Liver (tissue), 8 donors: ENCODE measurements at regions not wholly inside any gene's neighbourhood (a gene's known extent, or its start where the extent isn't known, plus 50 kb on each side); places are given as distances from the start of the nearest gene placed in this dataset.

Source experiments
- DNase-seq: peaks from one replicate; pipeline ENCODE4 v3.0.0-alpha.2; 2017; ENCODE audit warnings: low spot score
- H3K27ac ChIP-seq, 2 donors: one replicate each; pipeline ENCODE4 v1.7.0; 2013; ENCODE audit warnings: inconsistent platforms in 2 of 2, low read length in 2 of 2, control low read depth in 1 of 2, low read depth in 1 of 2, mild to moderate bottlenecking in 1 of 2
- H3K27me3 ChIP-seq, 4 donors: one replicate each; pipeline versions ENCODE4 v1.6.1 to v1.7.0; 2013; ENCODE audit warnings: low read length in 3 of 4, inconsistent platforms in 1 of 4, mild to moderate bottlenecking in 1 of 4, moderate library complexity in 1 of 4; ENCODE audit not compliant: control insufficient read depth in 4 of 4, insufficient read depth in 4 of 4
- H3K36me3 ChIP-seq, 4 donors: one replicate each; pipeline versions ENCODE4 v1.6.1 to v1.7.0; 2013; ENCODE audit warnings: low read length in 3 of 4, mild to moderate bottlenecking in 3 of 4, low read depth in 1 of 4, moderate library complexity in 1 of 4; ENCODE audit not compliant: control insufficient read depth in 4 of 4, insufficient read depth in 3 of 4
- H3K4me1 ChIP-seq, 4 donors: one replicate each; pipeline versions ENCODE4 v1.6.1 to v1.7.0; 2013; ENCODE audit warnings: low read length in 3 of 4, mild to moderate bottlenecking in 3 of 4, moderate library complexity in 1 of 4; ENCODE audit not compliant: control insufficient read depth in 4 of 4, insufficient read depth in 4 of 4
- H3K4me3 ChIP-seq, 3 donors: one replicate each; pipeline versions ENCODE4 v1.6.1 to v1.7.0; 2013; ENCODE audit warnings: low read length in 3 of 3, control low read depth in 1 of 3, low read depth in 1 of 3, mild to moderate bottlenecking in 1 of 3
- H3K9ac ChIP-seq, 2 donors: one replicate each; pipeline ENCODE4 v1.7.0; 2013; ENCODE audit warnings: low read length in 2 of 2, mild to moderate bottlenecking in 2 of 2, moderate library complexity in 2 of 2, control low read depth in 1 of 2, low read depth in 1 of 2
- H3K9me3 ChIP-seq, 4 donors: one replicate each; pipeline versions ENCODE4 v1.6.1 to v1.7.0; 2013; ENCODE audit warnings: low read length in 3 of 4; ENCODE audit not compliant: control insufficient read depth in 4 of 4
- EGR1 ChIP-seq, 2 donors: IDR thresholded peaks; 2 replicates each; pipeline ENCODE4 v1.6.1; 2016 to 2018; ENCODE audit warnings: antibody characterized with exemption in 2 of 2, low read depth in 2 of 2
- FOXA1 ChIP-seq: IDR thresholded peaks from 2 replicates; pipeline ENCODE4 v1.6.1; 2016; ENCODE audit warnings: antibody characterized with exemption
- FOXA2 ChIP-seq: IDR thresholded peaks from 2 replicates; pipeline ENCODE4 v1.6.1; 2016; ENCODE audit warnings: antibody characterized with exemption
- GABPA ChIP-seq, 2 donors: IDR thresholded peaks in 1 of 2; conservative IDR thresholded peaks in 1 of 2; 2 replicates each; pipeline ENCODE4 v1.6.1; 2016; ENCODE audit warnings: antibody characterized with exemption in 2 of 2, mild to moderate bottlenecking in 1 of 2, moderate library complexity in 1 of 2
- HNF4A ChIP-seq, 2 donors: conservative IDR thresholded peaks; 2 replicates each; pipeline ENCODE4 v1.6.1; 2016; ENCODE audit warnings: antibody characterized with exemption in 2 of 2, mild to moderate bottlenecking in 2 of 2
- HNF4G ChIP-seq: IDR thresholded peaks from 2 replicates; pipeline ENCODE4 v1.6.1; 2016; ENCODE audit warnings: antibody characterized with exemption
- JUND ChIP-seq, 2 donors: IDR thresholded peaks; 2 replicates each; pipeline ENCODE4 v1.6.1; 2016; ENCODE audit warnings: antibody characterized with exemption in 2 of 2
- NR2F2 ChIP-seq: IDR thresholded peaks from 2 replicates; pipeline ENCODE4 v1.6.1; 2016; ENCODE audit warnings: antibody characterized with exemption
- RAD21 ChIP-seq, 2 donors: IDR thresholded peaks; 2 replicates each; pipeline ENCODE4 v1.6.1; 2016; ENCODE audit warnings: antibody characterized with exemption in 2 of 2, mild to moderate bottlenecking in 2 of 2
- RXRA ChIP-seq, 2 donors: IDR thresholded peaks; 2 replicates each; pipeline ENCODE4 v1.6.1; 2017 to 2018; ENCODE audit warnings: antibody characterized with exemption in 2 of 2, mild to moderate bottlenecking in 1 of 2
- SP1 ChIP-seq: IDR thresholded peaks from 2 replicates; pipeline ENCODE4 v1.6.1; 2018; ENCODE audit warnings: antibody characterized with exemption, mild to moderate bottlenecking
- TAF1 ChIP-seq: conservative IDR thresholded peaks from 2 replicates; pipeline ENCODE4 v1.6.1; 2016; ENCODE audit warnings: antibody characterized with exemption, mild to moderate bottlenecking
- WGBS: extraction: QIAGEN DNeasy Blood & Tissue Kit; methylation state at CpG from one replicate; pipeline ENCODE4 v1.1.7; 2013; 5-methylcytosine and 5-hydroxymethylcytosine counted together
- TF ChIP-seq, protein P1 (sequence below): IDR thresholded peaks from 2 replicates; pipeline ENCODE4 v1.6.1; 2016; ENCODE audit warnings: antibody characterized with exemption
- TF ChIP-seq, protein P2 (sequence below): IDR thresholded peaks from 2 replicates; pipeline ENCODE4 v1.6.1; 2016; ENCODE audit warnings: antibody characterized with exemption, mild to moderate bottlenecking
- TF ChIP-seq, protein P3 (sequence below): fragments of 150-350 bp; IDR thresholded peaks from 2 replicates; pipeline ENCODE4 v1.5.1; 2017; ENCODE audit warnings: improper control_type of control experiment, low read depth, low read length; ENCODE audit not compliant: missing input control
- TF ChIP-seq, protein P4 (sequence below): IDR thresholded peaks from 2 replicates; pipeline ENCODE4 v1.6.1; 2016; ENCODE audit warnings: antibody characterized with exemption
- donor health status: healthy.
- donor health status: healthy.
- donor health status: healthy.
- donor health status: healthy.
- donor health status: healthy.

DNA sequence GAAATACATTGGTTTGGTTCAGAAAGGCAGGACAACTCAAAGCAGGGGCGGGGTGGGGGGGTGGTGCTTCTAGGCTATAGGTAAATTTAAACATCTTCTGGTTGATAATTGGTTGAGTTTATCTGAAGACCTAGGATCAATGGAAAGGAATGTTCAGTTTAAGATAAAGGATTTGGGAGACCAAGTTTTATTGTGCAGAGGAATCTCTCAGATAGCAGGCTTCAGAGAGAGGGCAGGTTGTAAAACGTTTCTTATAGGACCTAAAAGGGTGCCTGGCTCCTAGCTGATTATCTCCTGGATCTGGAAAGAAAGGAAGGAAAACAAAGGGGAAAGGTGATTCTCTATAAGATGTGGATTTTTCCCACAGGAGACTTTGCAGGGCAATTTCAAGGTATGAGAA lies 94.0 kb downstream of the TMEM47 start:
- no peak overlapping the region for H3K27ac ChIP-seq
- H3K27me3 ChIP-seq: no peaks in the 10 kb centered on the region
- 49% methylated on average over 2 of the region's 2 CpGs for WGBS
- H3K9me3 ChIP-seq: no peaks in the 10 kb centered on the region
- H3K4me1 ChIP-seq: no peaks in the 10 kb centered on the region
- TF ChIP-seq NR2F2 (no peak), FOXA2 (no peak), GABPA (IDR thresholded peaks at IDR 0.05 in 1 of 2, conservative IDR thresholded peaks at IDR 0.05 in 1 of 2) (no peak), RXRA (IDR thresholded peaks at IDR 0.05) (no peak), JUND (IDR thresholded peaks at IDR 0.05) (no peak), RAD21 (IDR thresholded peaks at IDR 0.05) (no peak), HNF4A (conservative IDR thresholded peaks at IDR 0.05) (no peak), FOXA1 (no peak), HNF4G (no peak), SP1 (no peak), EGR1 (IDR thresholded peaks at IDR 0.05; ENCODE audit: low read depth in 2 of 2) (no peak)
- TF ChIP-seq, protein P1, sequence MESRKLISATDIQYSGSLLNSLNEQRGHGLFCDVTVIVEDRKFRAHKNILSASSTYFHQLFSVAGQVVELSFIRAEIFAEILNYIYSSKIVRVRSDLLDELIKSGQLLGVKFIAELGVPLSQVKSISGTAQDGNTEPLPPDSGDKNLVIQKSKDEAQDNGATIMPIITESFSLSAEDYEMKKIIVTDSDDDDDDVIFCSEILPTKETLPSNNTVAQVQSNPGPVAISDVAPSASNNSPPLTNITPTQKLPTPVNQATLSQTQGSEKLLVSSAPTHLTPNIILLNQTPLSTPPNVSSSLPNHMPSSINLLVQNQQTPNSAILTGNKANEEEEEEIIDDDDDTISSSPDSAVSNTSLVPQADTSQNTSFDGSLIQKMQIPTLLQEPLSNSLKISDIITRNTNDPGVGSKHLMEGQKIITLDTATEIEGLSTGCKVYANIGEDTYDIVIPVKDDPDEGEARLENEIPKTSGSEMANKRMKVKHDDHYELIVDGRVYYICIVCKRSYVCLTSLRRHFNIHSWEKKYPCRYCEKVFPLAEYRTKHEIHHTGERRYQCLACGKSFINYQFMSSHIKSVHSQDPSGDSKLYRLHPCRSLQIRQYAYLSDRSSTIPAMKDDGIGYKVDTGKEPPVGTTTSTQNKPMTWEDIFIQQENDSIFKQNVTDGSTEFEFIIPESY: no peak
- TF ChIP-seq, protein P2, sequence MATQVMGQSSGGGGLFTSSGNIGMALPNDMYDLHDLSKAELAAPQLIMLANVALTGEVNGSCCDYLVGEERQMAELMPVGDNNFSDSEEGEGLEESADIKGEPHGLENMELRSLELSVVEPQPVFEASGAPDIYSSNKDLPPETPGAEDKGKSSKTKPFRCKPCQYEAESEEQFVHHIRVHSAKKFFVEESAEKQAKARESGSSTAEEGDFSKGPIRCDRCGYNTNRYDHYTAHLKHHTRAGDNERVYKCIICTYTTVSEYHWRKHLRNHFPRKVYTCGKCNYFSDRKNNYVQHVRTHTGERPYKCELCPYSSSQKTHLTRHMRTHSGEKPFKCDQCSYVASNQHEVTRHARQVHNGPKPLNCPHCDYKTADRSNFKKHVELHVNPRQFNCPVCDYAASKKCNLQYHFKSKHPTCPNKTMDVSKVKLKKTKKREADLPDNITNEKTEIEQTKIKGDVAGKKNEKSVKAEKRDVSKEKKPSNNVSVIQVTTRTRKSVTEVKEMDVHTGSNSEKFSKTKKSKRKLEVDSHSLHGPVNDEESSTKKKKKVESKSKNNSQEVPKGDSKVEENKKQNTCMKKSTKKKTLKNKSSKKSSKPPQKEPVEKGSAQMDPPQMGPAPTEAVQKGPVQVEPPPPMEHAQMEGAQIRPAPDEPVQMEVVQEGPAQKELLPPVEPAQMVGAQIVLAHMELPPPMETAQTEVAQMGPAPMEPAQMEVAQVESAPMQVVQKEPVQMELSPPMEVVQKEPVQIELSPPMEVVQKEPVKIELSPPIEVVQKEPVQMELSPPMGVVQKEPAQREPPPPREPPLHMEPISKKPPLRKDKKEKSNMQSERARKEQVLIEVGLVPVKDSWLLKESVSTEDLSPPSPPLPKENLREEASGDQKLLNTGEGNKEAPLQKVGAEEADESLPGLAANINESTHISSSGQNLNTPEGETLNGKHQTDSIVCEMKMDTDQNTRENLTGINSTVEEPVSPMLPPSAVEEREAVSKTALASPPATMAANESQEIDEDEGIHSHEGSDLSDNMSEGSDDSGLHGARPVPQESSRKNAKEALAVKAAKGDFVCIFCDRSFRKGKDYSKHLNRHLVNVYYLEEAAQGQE: no peak
- DNase-seq: no peak
- H3K9ac ChIP-seq: no peak overlapping the region
- no peak overlapping the region for H3K4me3 ChIP-seq
- H3K36me3 ChIP-seq: no peaks in the 10 kb centered on the region

DNA sequence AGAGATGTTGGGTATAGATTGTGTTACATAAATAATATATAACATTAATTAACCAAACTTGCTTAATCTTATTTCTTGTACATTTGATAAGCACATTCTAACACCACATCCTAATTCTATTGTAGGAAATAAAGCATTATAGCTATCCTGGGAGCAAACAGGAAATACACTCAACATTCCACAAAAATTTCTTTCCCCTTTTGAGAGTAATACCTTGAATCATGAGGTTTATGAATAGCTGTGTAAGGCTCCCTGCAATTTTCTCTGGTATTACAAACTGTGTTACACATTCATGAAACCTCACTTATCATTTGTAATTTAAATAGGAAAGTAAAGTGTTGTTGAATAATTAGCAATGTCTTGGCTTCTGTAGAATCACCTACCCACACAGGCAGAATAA lies 95.1 kb downstream of the TMEM47 start:
- Histone ChIP-seq H3K27me3 (no peaks in the 10 kb centered on the region), H3K36me3 (no peaks in the 10 kb centered on the region), H3K9ac (no peak overlapping the region), H3K4me3 (no peak overlapping the region), H3K4me1 (no peaks in the 10 kb centered on the region), H3K9me3 (no peaks in the 10 kb centered on the region), H3K27ac (no peak overlapping the region)
- TF ChIP-seq, protein P1: no peak
- TF ChIP-seq NR2F2 (no peak), RAD21 (IDR thresholded peaks at IDR 0.05) (no peak), HNF4A (conservative IDR thresholded peaks at IDR 0.05) (no peak), SP1 (no peak), RXRA (IDR thresholded peaks at IDR 0.05) (no peak), TAF1 (no peak), JUND (IDR thresholded peaks at IDR 0.05) (no peak)
- TF ChIP-seq, protein P3, sequence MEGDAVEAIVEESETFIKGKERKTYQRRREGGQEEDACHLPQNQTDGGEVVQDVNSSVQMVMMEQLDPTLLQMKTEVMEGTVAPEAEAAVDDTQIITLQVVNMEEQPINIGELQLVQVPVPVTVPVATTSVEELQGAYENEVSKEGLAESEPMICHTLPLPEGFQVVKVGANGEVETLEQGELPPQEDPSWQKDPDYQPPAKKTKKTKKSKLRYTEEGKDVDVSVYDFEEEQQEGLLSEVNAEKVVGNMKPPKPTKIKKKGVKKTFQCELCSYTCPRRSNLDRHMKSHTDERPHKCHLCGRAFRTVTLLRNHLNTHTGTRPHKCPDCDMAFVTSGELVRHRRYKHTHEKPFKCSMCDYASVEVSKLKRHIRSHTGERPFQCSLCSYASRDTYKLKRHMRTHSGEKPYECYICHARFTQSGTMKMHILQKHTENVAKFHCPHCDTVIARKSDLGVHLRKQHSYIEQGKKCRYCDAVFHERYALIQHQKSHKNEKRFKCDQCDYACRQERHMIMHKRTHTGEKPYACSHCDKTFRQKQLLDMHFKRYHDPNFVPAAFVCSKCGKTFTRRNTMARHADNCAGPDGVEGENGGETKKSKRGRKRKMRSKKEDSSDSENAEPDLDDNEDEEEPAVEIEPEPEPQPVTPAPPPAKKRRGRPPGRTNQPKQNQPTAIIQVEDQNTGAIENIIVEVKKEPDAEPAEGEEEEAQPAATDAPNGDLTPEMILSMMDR: no peak
- TF ChIP-seq, protein P4, sequence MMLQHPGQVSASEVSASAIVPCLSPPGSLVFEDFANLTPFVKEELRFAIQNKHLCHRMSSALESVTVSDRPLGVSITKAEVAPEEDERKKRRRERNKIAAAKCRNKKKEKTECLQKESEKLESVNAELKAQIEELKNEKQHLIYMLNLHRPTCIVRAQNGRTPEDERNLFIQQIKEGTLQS: no peak
- DNase-seq: no peak
